Epidermal melanocyte (primary cell): ENCODE measurements at regions not wholly inside any gene's neighbourhood (a gene's known extent, or its start where the extent isn't known, plus 50 kb on each side); places are given as distances from the start of the nearest gene placed in this dataset.

Source experiments
- DNase-seq: peaks from one replicate; pipeline ENCODE4 v3.0.0; 2011; ENCODE audit warnings: low spot score; ENCODE audit not compliant: insufficient read length

DNA sequence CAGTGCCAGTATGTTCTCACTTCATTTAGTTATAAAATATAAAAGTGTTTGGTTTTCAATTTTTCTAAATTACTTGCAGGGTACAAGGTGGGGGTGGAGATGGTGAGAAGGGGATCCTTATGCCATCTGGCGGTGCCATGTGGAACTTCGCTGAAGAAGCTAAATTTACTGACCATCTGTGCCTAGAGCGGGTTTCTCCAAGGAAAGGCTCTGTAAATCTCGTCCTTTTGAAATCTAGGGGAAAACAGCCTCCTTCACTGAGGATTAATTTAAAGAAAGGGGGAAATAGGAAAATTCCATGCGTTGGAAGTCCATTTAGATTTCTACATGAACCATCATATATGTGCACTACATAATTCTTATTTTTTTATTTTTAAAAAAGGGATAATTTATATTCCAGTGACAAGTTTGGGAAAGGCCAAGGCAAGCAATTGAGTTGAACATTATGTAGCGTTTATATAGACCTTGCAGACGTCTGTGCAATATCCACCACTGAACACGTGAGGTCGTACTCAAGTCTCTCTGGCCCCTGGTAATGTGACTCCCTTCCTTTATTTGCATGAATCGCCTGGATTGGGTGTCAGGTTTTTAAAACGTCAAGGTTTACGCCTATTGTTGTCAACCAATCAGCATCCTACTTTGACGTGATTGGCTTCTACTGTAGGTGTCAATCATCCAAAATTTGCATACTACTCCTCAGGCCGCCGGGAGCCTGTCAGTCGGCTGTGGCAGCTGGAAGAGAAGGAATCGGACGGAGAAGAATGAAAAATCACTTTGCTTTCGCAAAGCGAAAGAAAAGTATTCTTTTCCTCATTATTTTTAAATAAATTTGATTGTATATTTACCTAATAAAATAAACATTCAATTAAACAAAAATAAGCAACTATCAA lies 297.1 kb upstream of the NFE2L3 start:
- DNase-seq = peak; percentile 75

DNA sequence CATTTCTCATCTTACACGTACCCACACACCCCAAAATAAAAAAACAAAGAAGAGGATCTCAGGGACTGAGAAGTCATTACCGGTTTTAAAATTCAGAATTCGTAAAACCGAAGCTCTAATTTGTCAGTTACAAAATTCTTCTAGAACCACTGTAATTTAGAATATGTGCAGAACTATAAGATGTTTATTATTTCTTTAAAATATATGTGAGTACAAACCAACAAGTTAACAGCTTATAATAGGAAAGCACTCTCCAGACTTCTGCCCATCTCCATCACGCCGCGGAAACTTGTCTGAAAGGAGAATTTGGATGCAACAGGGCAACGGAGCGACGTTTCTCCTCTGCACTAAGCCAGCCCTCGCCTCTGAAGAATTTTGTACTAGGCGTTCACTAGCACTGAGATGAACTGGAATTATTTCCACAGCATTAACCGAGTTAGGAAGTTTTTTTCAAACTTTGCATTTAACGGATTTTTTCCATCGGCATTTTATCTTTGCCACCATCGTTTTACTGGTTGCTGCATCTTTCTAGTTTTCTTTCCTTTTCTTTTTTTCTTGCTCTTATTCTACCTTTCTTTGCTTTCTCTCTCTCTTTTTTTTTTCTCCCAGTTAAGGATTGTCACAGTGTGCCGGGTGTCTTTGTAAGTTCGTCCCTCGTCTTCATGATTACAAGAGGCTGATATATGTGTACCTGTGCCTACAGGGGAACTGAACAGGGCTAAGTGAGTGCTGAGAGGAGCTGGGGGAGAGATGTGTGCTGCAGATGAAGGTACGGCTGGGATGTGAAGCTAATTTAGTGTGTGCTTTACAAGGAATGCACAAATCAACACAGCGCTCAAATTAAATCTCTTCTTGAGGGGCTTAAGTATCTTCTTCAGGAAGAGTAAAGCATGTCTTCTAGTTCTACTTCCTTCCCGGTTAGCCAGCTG lies 295.9 kb upstream of the NFE2L3 start:
- no peak for DNase-seq

GRCh38 chr7:25857376-25858067 lies 294.5 kb upstream of the NFE2L3 start:
- DNase-seq = no peak

DNA sequence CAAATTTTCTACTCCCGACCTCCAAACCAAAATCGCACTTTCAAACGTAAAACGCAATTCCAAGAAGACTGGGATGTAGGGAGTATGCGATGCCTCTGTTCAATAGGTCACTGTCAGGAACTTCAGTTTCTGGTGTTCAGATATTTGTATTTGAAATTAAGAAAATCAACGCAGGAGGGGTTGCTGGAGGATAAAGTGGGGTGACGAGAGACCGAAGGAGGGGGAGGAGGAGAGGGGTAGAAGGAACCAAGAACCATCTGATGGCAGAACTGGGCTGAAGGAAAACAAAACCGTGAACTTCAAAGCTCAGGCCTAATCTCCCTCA lies 293.8 kb upstream of the NFE2L3 start:
- DNase-seq = no peak

DNA sequence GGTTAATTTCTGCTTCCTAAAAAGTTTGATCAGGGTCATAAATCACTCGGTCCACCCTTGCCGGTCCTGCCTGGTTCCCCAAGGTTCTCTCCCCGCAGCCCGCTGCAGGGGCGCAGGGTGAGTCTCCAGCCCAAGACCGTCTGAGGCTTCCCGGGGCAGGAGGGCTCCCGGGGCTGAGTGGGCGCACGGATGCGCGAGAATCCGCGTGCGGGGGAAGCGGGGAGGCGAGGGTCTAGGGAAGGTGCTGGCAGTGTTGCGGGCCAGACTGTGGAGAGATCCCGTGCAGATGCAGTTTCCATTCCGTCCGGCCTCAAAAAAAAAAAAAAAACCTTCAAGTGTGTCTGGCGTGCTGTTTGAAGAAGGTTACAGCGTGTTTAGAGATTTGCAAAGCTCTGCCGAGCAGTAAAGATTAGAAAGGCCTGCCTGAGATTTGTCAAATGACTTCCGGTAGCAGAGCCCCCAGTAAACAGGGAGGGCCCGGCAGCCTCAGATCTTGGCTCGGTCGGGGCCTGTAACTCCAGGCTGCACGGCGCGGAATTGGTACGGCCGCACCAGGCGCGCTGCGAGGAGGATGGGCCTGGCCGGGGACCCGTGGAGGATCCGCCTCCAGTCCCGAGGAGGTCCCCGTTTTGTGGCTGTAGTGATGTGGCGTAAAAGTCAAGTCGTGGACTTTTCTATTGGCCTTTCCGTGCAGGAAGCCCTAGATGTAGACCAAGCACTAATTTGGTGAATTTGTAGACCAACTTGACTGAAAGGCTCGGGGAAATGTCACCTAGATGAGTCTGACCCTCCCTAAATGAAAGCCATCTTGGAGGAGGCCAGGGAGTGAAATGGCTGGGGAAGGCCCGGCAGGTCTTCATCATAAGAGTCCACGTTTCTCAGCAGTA lies 293.2 kb upstream of the NFE2L3 start:
- no peak for DNase-seq

GRCh38 chr7:25859412-25860274 lies 292.4 kb upstream of the NFE2L3 start:
- no peak for DNase-seq

GRCh38 chr7:25860275-25861163 lies 291.5 kb upstream of the NFE2L3 start:
- DNase-seq = no peak

DNA sequence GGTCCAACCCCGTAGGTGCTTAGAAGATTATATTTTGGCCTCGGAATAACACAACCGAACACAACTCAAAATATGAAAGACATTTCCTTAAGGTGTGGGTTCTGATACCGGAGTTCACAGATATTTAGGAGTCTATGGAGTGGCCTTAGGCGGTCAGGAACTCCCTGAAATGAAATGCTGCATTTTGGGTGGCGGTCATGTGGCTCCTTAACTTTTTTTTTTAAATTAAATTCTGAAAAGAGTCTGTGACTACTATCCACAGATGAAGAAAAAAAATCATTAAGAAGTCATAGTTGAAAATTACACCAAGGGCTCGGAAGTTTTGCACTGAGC lies 290.9 kb upstream of the NFE2L3 start:
- DNase-seq = no peak

GRCh38 chr7:25861601-25862260 lies 290.3 kb upstream of the NFE2L3 start:
- no peak for DNase-seq

DNA sequence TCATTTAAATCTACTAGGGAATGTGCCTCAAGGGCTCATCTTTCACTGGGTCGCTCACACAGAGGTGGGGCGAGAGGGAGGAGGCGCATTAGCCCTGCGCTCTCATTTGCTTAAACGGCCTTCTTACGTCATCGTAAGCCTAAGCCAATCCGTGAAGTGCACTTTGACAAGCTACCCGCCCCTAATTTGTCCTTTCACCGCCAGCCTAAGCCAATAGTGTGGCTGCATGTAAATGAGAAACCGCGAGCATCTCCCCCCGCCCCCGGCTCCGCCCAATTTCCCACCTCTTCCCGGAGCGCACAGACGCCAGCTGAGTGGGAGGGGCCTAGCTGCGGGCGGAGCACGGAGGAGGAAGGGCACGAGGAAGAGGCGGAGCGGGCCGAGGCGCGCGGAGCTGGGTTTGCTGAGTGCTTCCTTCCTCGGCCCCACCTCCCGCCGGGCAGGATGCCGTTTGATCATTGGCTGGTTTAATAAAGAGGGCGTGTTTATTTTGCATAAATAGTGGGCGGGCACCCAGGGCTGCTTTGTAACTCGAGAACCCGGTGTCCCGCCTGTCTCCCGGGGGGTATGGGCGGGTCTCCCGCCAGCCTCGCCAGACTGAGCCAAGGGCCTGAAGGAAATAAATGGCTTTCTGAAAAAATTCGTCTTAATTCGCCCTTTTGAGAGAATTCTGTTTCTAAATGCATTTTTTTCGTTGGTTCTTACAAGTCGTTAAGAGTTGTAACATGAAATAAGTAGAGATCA lies 289.6 kb upstream of the NFE2L3 start:
- peak; percentile 85 for DNase-seq

DNA sequence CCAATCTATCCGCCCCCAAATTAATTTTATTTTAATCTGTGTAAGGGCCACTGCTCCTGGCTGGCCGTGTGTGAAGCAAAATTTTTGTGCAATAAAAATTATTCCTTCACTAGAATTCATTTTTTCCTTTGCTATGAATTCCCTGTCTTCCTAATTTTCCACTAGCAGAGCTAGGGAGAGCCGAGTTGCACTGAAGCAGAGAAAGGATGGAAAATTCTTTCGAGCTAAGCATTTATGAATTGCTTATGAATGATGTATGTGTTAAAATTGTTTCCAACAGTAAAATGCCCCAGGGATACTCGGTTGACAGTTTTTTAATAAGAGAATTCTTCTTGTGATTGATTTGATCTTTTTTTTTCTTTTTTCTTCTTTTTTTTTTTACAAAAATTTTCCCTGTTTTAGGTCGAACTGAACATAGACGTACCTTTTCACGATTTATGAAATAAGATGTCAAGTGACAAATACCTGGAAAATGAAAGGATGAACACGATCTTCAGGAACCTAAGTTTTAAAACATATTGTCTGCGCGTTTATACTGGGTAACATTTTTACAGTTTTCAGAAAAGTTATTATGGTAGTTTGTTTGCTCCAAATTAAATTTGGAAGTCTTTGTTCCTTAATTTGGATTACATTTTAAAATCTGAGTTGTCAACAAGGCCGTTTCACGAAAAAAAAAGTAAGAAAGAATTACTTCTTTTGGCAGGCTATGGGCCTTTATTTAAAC lies 288.8 kb upstream of the NFE2L3 start:
- DNase-seq = no peak

DNA sequence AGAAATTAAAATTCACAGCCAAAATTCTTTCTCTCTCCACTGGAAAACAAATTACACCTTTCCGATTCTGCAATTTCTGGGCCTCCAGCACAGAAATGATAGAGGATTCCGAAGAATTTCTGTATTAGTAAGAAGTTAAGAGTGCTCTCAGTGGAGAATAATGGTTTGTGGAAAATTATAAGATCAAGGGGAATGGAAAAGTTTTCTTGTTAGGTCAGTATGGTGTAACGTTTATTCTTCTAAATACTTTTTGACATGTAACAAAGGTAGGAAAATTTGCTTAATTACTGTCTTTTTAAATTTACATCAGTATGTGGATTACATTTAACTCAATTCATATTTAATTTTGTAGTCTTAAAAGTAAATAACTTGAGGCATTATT lies 288.3 kb upstream of the NFE2L3 start:
- DNase-seq = no peak

DNA sequence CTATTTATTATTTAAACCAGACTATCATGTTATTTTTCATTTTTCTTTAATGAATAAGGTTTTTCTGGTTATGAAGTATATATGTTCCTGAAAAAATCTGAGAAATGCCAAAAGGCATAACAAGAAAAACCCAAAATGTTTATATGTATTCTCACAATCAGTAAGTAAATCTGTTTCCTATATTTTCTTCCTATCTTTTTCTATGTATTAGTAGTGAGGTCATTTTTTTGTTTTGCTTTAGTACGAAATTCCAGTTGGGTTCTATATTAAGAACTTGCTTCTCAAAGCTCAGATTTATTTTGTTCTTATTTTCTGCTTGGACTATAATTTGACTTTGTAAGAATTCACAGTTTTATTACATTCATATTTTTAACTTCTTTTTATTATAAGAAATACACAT lies 287.5 kb upstream of the NFE2L3 start:
- no peak for DNase-seq

DNA sequence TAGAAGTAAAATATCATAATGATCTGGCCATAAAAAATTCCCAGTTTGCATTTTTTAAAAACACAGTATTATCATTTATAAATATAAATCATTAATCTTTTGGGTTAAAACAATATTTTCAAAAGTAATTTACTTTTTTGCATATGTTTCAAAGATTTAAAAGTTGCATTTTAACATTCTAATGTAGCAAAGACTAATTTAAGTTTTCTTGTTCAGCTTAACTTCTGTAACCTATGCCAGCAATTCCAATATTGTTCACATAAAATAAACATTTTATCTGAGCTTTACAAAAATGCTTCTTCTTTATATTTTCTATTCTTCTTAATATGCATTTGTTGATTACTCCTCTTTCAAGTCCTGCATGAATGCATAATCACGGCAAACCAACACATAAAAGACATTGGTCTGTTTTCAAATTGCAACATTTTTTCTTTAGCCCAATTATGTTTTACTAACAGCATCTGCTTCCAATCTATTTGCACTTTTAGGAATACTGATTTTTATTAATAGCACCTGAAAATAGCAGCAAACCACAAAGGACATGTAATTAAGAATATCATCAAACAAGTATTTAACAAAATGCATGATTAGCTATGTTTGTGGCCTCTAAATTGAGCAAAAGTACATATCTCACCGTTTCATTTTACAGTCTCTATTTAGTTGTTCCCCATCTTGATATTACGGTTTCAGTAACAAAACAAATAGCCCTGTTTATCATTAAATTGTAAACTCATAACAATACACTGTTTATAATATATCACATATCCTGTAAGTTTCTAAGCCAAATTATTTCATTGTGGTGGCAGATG lies 286.9 kb upstream of the NFE2L3 start:
- DNase-seq = no peak

DNA sequence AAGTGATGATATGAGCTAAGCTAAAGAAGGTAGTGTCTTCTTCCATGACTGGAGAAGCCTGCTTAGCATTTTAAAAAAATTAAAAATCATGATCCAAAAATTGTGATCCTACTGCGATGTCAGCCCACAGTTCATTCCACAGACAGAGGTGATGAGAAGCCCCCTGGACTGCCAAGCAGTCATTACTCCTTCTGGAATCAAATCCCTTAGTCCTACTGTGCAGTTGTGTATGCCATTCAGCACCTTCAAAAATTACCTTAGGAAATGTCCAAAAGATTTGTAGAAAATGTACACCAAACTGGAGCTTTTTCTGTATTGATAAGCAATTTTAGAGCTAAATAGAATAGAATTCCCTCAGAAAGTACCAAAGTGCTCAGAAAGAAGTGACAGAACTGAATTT lies 283.5 kb upstream of the NFE2L3 start:
- no peak for DNase-seq

DNA sequence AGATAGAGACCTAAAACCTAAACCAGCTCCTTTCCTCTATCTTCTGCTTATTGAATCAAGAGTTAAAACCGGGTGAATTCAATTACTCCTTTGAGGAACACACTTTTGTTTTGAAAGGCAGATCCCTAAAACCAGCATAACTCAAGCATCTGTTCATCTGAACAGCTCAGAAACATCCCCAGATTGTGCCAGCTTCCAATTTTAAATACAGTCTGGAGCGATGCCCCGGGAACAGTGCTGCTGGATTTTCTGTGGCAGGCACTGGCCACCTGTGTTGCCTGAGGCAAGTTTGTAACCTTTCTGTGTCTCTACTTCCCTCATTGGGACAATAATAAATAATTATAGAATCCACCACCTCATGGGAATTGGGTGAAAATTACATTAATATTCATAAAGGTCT lies 281.4 kb upstream of the NFE2L3 start:
- DNase-seq = no peak
